Breast epithelium (tissue), 3 donors: ENCODE measurements at regions not wholly inside any gene's neighbourhood (a gene's known extent, or its start where the extent isn't known, plus 50 kb on each side); places are given as distances from the start of the nearest gene placed in this dataset.

Experiments used
- POLR2A ChIP-seq: fragments of 450-650 bp; IDR thresholded peaks from one replicate; pipeline ENCODE4 v1.6.1; 2016; ENCODE audit warnings: antibody characterized with exemption, mild to moderate bottlenecking, moderate library complexity
- TF ChIP-seq, protein P1 (sequence below), 3 donors: fragments of 450-650 bp; IDR thresholded peaks; one replicate each; pipeline ENCODE4 v1.5.1; 2016 to 2017; ENCODE audit warnings: antibody characterized with exemption in 3 of 3, mild to moderate bottlenecking in 3 of 3, moderate library complexity in 3 of 3

DNA sequence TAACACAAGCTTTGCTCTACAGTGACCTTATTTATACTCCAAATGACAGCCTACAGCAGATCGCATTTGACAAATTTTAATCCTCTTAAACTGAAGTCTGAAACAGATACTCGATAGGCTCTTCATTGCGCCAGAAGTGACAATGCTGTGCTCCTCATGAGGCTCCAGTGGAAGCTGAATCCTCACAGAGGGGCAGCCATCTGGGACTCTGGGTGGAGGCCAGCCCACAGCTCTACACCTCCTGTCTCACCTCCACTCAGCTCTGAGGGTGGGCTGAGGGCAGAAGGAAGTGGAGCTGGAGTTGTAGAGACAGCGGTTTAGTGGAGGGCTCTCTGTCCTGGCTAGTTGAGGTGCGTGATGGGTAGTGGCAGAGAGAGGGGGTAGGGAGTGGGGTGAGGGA lies 283.3 kb upstream of the ANKRD55 start:
- TF ChIP-seq, protein P1, sequence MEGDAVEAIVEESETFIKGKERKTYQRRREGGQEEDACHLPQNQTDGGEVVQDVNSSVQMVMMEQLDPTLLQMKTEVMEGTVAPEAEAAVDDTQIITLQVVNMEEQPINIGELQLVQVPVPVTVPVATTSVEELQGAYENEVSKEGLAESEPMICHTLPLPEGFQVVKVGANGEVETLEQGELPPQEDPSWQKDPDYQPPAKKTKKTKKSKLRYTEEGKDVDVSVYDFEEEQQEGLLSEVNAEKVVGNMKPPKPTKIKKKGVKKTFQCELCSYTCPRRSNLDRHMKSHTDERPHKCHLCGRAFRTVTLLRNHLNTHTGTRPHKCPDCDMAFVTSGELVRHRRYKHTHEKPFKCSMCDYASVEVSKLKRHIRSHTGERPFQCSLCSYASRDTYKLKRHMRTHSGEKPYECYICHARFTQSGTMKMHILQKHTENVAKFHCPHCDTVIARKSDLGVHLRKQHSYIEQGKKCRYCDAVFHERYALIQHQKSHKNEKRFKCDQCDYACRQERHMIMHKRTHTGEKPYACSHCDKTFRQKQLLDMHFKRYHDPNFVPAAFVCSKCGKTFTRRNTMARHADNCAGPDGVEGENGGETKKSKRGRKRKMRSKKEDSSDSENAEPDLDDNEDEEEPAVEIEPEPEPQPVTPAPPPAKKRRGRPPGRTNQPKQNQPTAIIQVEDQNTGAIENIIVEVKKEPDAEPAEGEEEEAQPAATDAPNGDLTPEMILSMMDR (IDR thresholded peaks at IDR 0.05) = no peak
- TF ChIP-seq POLR2A = no peak
